Upper lobe of right lung (tissue), 1 donor: ENCODE measurements at regions not wholly inside any gene's neighbourhood (a gene's known extent, or its start where the extent isn't known, plus 50 kb on each side); places are given as distances from the start of the nearest gene placed in this dataset.

ENCODE experiments used
- ATAC-seq: fragments of 200-7000 bp; cut with Tn5 transposase; one replicate; pipeline ENCODE4 v1.9.1; 2020; ENCODE audit warnings: mild to moderate bottlenecking, moderate library complexity
- DNase-seq: peaks from one replicate; pipeline ENCODE4 v3.0.0-alpha.2; 2020
- H3K27ac ChIP-seq: fragments of 200-600 bp; one replicate; pipeline ENCODE4 v1.8.0; 2022
- H3K27me3 ChIP-seq: fragments of 200-600 bp; one replicate; pipeline ENCODE4 v1.8.0; 2022; ENCODE audit warnings: mild to moderate bottlenecking
- H3K36me3 ChIP-seq: fragments of 200-600 bp; one replicate; pipeline ENCODE4 v1.8.0; 2022
- H3K4me1 ChIP-seq: fragments of 200-600 bp; one replicate; pipeline ENCODE4 v1.8.0; 2022
- H3K4me3 ChIP-seq: fragments of 200-600 bp; one replicate; pipeline ENCODE4 v1.8.0; 2022; ENCODE audit warnings: mild to moderate bottlenecking
- H3K9me3 ChIP-seq: fragments of 200-600 bp; one replicate; pipeline ENCODE4 v1.8.0; 2022
- intact Hi-C: fragments of 100-400 bp; cut with DNase I; formaldehyde crosslinking; loops from one replicate; pipeline ENCODE4 v1.11.0; 2022
- TF ChIP-seq, protein P1 (sequence below): fragments of 200-600 bp; IDR thresholded peaks from one replicate; pipeline ENCODE4 v1.8.0; 2022; ENCODE audit warnings: antibody characterized with exemption
- donor health status: DM: no; HTN: yes; CAD: no; lungs with severe emphysema.

DNA sequence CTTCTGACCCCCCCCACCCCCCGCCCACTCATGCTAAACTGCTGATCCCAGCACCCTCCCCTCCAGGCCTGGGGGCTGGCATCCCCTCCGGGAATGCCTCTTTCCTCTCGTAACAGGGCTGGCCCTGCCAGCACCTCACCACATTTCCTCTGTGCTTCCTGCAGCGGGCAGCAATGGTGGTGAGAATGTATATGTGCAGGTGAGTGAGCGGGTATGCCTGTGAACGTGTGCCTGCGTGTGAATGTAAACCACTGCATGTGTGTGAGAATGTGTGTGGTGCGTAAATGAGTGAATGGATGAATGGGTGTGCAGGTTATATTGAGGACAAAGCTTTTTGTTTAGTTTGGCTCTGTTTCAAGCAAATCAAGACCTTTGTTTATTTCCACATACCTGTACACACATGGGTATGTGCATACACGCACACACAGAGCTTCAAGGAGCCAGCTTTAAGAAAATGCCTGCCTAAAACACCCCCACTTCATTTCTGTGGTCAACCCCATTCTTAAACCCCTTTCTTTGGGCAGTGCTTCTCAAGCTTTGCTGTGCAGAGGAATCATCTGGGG is 95.7 kb upstream of the SHB start:
- Histone ChIP-seq H3K4me1 (no peaks in the 10 kb centered on the region), H3K36me3 (no peaks in the 10 kb centered on the region), H3K27ac (no peak overlapping the region), H3K4me3 (no peak overlapping the region), H3K9me3 (no peaks in the 10 kb centered on the region), H3K27me3 (no peaks in the 10 kb centered on the region)
- intact Hi-C loops, result no loop called here
- no peak for DNase-seq
- no peak for ATAC-seq
- TF ChIP-seq, protein P1, sequence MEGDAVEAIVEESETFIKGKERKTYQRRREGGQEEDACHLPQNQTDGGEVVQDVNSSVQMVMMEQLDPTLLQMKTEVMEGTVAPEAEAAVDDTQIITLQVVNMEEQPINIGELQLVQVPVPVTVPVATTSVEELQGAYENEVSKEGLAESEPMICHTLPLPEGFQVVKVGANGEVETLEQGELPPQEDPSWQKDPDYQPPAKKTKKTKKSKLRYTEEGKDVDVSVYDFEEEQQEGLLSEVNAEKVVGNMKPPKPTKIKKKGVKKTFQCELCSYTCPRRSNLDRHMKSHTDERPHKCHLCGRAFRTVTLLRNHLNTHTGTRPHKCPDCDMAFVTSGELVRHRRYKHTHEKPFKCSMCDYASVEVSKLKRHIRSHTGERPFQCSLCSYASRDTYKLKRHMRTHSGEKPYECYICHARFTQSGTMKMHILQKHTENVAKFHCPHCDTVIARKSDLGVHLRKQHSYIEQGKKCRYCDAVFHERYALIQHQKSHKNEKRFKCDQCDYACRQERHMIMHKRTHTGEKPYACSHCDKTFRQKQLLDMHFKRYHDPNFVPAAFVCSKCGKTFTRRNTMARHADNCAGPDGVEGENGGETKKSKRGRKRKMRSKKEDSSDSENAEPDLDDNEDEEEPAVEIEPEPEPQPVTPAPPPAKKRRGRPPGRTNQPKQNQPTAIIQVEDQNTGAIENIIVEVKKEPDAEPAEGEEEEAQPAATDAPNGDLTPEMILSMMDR, result no peak

DNA sequence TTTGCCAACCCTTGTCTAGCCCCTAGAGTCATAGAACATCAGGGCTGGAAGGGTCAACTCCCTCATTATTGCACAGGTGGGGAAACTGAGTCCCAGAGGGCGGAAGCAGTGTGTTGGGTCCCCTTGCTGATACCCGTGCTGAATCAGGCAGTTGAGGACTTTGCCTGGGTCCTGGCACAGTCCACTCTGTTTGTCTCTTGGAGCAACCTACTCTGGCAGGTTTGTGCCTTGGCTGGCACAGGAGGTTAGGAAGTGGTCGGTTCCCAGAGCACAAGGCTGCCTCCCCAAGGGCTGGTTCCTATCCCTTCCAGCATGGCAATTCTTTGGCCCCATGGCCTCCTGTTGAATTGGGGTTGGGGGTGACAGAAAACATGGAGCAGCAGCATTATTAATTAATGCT is 94.5 kb upstream of the SHB start:
- TF ChIP-seq, protein P1, result no peak
- no peak for ATAC-seq
- intact Hi-C loops, result no loop called here
- Histone ChIP-seq H3K27ac (no peak overlapping the region), H3K27me3 (no peaks in the 10 kb centered on the region), H3K4me3 (no peak overlapping the region), H3K4me1 (no peaks in the 10 kb centered on the region), H3K36me3 (no peaks in the 10 kb centered on the region), H3K9me3 (no peaks in the 10 kb centered on the region)
- no peak for DNase-seq

DNA sequence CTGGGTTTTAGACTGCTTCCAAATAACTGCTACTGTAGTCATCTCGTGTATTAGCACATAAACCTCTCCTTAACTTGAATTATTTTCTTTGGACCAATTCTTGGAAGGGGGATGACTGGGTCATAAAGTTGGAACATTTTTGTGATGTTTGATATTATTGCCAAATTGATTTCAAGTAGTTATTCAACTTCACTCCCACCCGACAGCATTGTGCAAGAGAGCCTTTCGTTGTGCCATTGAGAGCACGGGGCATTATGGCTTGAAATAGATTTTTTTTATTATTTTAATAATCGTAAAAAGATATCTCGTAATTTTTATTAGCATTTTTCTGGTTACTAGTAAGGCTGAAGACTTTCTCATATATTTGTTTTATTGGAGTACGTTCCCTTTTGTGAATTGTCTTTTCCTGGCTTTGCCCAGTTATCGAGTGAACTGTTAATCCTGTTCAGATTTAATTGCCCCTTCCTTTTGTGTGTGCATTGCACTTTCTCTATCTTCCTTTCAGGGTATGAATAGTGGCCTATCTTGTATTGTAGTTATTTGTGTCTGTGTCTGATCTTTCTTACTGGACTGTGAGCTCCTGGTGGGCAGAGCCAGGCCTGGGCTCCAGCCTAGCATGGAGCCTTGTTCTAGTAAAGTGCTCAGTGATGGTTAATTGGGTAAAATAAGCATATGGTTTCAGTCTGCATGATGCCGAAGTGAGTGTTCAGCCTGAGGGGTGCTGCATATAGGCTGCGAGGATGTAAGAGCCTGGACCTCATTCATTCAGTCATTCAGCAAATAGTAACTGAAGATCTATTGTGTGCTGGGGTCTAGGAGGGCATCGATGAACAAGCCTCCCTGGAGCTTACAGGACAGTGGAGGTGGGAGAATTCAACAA is 93.5 kb upstream of the SHB start:
- no peaks in the 10 kb centered on the region for H3K36me3 ChIP-seq
- DNase-seq, result no peak
- H3K4me3 ChIP-seq, result no peak overlapping the region
- no peaks in the 10 kb centered on the region for H3K4me1 ChIP-seq
- no peaks in the 10 kb centered on the region for H3K27me3 ChIP-seq
- intact Hi-C loops, result no loop called here
- ATAC-seq, result no peak
- H3K27ac ChIP-seq, result no peak overlapping the region
- no peaks in the 10 kb centered on the region for H3K9me3 ChIP-seq
- TF ChIP-seq, protein P1, result no peak

DNA sequence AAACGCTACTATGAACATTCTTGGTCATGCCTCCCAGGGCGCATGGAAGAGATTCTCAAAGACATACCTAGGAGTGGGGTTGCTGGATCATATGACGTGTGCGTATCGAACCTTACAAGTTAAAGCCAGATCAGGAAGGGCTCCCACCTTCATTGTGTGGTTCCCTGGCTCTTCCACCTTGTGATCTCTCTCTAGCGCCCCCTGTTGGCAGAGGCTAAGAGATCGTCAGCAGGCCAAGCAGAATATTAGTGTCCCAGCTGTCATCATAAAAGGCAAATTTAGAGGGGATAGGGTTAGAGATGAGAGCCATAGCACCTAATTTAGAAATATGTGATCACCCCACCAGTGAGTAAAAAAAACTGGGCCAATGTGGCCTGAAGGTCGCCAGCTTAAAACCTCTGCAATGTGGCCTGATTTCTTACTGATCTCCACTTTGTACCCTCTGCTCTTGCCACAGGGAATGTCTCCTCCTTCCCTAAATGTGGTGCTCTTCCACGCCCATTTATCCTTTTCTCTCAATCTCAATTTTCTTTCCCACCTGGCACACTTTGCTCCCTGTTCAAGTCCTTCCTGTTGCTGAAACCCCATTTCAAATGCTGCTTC is 91.7 kb upstream of the SHB start:
- DNase-seq (no peak), ATAC-seq (peak; percentile 81)
- H3K4me1 ChIP-seq, result no peaks in the 10 kb centered on the region
- H3K4me3 ChIP-seq, result no peak overlapping the region
- no peaks in the 10 kb centered on the region for H3K36me3 ChIP-seq
- no peak overlapping the region for H3K27ac ChIP-seq
- TF ChIP-seq, protein P1, result peak; percentile 89
- intact Hi-C loops, result no loop called here
- no peaks in the 10 kb centered on the region for H3K9me3 ChIP-seq
- H3K27me3 ChIP-seq, result no peaks in the 10 kb centered on the region

DNA sequence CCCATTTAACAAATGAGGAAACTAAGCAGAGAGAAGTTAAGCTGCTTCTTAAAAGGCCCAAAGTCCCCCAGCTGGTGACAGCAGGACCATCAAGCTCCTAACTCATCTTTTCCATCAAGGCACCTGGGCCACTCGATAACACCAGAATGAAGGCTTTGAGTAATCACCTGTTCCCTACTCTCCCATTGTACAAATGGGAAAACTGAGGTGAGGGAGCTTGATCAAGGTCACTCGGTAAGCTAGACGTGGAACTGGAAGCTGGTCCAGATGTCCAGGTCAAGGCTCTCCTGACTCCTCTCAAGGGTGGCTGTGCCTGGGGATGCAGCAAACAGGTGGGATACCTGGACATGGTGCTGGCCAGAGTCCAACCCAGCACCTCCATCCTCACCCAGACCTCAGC is 90.6 kb upstream of the SHB start:
- H3K4me1 ChIP-seq, result no peaks in the 10 kb centered on the region
- H3K27me3 ChIP-seq, result no peaks in the 10 kb centered on the region
- TF ChIP-seq, protein P1, result no peak
- H3K4me3 ChIP-seq, result no peak overlapping the region
- H3K27ac ChIP-seq, result no peak overlapping the region
- ATAC-seq (no peak), DNase-seq (no peak)
- H3K9me3 ChIP-seq, result no peaks in the 10 kb centered on the region
- H3K36me3 ChIP-seq, result no peaks in the 10 kb centered on the region
- intact Hi-C loops, result no loop called here
